ENCODE measurements at regions not wholly inside any gene's neighbourhood (a gene's known extent, or its start where the extent isn't known, plus 50 kb on each side); places are given as distances from the start of the nearest gene placed in this dataset.

DNA sequence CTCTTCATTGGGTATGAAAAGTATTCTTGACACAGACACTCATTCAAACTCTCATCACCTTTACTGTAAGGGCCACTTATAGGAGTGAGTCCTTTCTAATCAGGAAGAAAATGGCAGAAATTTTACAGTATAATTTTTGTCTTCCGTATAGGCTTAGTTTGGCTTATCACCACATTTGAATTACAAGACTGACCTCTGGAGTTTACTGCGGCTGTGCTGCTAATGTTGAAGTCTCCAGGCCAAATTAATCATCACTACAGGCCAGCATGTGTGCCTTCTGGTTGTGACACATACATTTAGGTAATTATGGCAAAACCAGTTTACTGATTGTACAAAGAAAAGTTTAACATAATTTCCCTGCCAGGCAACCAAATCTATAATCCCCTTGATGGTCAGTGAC is 753.6 kb upstream of the GCFC2 start:
- Histone ChIP-seq H3K4me1 (no peaks in the 10 kb centered on the region), H3K27me3 (ENCODE audit: control insufficient read depth, insufficient read depth, low read length) (no peaks in the 10 kb centered on the region), H3K9ac (no peak overlapping the region), H3K4me3 (ENCODE audit: low read depth, low read length) (no peak overlapping the region), H3K79me2 (no peaks in the 10 kb centered on the region), H3K27ac (no peak overlapping the region), H3K9me3 (ENCODE audit: control insufficient read depth, low read length) (no peaks in the 10 kb centered on the region), H2AFZ (no peak overlapping the region), H3K36me3 (ENCODE audit: control insufficient read depth, insufficient read depth, low read length) (no peaks in the 10 kb centered on the region), H3K4me2 (ENCODE audit: low read length) (no peak overlapping the region)
- TF ChIP-seq, protein P1, sequence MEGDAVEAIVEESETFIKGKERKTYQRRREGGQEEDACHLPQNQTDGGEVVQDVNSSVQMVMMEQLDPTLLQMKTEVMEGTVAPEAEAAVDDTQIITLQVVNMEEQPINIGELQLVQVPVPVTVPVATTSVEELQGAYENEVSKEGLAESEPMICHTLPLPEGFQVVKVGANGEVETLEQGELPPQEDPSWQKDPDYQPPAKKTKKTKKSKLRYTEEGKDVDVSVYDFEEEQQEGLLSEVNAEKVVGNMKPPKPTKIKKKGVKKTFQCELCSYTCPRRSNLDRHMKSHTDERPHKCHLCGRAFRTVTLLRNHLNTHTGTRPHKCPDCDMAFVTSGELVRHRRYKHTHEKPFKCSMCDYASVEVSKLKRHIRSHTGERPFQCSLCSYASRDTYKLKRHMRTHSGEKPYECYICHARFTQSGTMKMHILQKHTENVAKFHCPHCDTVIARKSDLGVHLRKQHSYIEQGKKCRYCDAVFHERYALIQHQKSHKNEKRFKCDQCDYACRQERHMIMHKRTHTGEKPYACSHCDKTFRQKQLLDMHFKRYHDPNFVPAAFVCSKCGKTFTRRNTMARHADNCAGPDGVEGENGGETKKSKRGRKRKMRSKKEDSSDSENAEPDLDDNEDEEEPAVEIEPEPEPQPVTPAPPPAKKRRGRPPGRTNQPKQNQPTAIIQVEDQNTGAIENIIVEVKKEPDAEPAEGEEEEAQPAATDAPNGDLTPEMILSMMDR (IDR thresholded peaks at IDR 0.05) = no peak

DNA sequence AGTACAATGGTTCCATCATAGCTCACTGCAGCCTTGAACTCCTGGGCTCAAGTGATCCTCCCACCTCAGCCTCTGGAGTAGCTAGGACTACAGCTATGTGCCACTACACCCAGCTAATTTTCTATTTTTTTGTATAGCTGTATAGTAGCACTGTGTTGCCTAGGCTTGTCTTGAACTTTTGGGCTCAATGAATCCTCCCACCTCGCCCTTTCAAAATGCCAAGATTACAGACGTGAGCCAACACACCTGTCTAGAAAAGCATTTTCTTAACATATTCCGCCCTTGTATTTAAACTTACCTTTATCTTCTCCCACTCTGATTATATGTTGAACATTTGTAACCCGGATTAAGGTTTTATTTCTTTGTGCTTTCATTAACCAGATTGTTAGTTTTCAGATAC is 750.7 kb upstream of the GCFC2 start:
- H3K79me2 ChIP-seq = no peaks in the 10 kb centered on the region

DNA sequence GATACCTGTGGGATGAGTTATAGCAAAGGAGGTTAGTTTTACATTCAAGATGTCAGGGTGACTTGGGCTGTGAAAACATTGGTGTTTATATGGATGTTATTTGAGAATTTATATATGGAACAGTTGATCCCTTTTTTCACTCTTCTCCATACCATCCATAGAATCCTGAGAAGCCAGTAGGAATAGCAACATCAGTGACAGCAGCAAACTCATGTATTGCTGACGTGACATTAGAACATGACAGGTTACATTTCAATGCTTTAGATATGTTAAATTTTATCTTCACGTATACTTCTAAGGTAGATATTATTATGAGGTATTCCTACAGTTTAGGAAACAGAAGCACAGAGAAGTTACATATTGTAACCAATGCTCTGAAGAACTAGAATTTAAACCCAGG is 745.2 kb upstream of the GCFC2 start:
- Histone ChIP-seq H3K4me3 (ENCODE audit: low read depth, low read length) (no peak overlapping the region), H3K4me2 (ENCODE audit: low read length) (no peak overlapping the region), H3K9ac (no peak overlapping the region), H2AFZ (no peak overlapping the region), H3K36me3 (ENCODE audit: control insufficient read depth, insufficient read depth, low read length) (no peaks in the 10 kb centered on the region), H3K79me2 (no peaks in the 10 kb centered on the region), H3K9me3 (ENCODE audit: control insufficient read depth, low read length) (no peaks in the 10 kb centered on the region), H3K27ac (no peak overlapping the region), H3K27me3 (ENCODE audit: control insufficient read depth, insufficient read depth, low read length) (no peaks in the 10 kb centered on the region), H3K4me1 (no peaks in the 10 kb centered on the region)
- TF ChIP-seq, protein P1 (IDR thresholded peaks at IDR 0.05) = no peak

More for the DNA sequence above, 750.7 kb upstream of the GCFC2 start:
- Histone ChIP-seq H3K27me3 (ENCODE audit: control insufficient read depth, insufficient read depth, low read length) (no peaks in the 10 kb centered on the region), H3K27ac (no peak overlapping the region), H3K36me3 (ENCODE audit: control insufficient read depth, insufficient read depth, low read length) (no peaks in the 10 kb centered on the region), H2AFZ (no peak overlapping the region), H3K9me3 (ENCODE audit: control insufficient read depth, low read length) (no peaks in the 10 kb centered on the region), H3K4me3 (ENCODE audit: low read depth, low read length) (no peak overlapping the region), H3K4me1 (no peaks in the 10 kb centered on the region), H3K9ac (no peak overlapping the region), H3K4me2 (ENCODE audit: low read length) (no peak overlapping the region)
- TF ChIP-seq, protein P1 (IDR thresholded peaks at IDR 0.05) = no peak

DNA sequence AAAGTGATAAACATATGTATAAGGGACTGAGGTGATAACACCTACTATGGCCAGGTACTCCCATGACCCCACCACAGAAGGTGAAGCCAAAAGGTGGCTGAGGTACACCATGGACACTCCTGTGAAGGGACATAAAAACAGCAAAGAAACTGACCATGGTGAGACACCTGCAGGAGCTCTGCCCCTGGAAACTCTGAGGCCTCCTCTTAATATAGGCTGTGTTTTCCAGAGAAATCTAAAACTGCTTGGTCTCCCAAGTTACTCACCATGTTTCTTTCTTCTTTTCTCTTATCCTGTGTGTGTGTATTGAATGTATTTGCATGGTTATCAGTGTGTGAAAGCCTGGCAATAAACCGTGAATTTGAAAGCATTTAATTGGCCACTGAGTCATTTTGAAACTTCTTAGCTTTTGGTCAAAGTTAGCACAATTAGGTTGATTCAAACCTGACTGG is 739.3 kb upstream of the GCFC2 start:
- Histone ChIP-seq H3K4me1 (no peaks in the 10 kb centered on the region), H3K36me3 (ENCODE audit: control insufficient read depth, insufficient read depth, low read length) (no peaks in the 10 kb centered on the region), H3K79me2 (no peaks in the 10 kb centered on the region), H3K27ac (no peak overlapping the region), H2AFZ (no peak overlapping the region), H3K27me3 (ENCODE audit: control insufficient read depth, insufficient read depth, low read length) (no peaks in the 10 kb centered on the region), H3K9me3 (ENCODE audit: control insufficient read depth, low read length) (no peaks in the 10 kb centered on the region), H3K9ac (no peak overlapping the region), H3K4me3 (ENCODE audit: low read depth, low read length) (no peak overlapping the region), H3K4me2 (ENCODE audit: low read length) (no peak overlapping the region)
- TF ChIP-seq, protein P1 (IDR thresholded peaks at IDR 0.05) = no peak

GRCh38 chr2:76448956-76449355 is 738.2 kb upstream of the GCFC2 start:
- H3K27ac ChIP-seq = no peak overlapping the region
- no peak overlapping the region for H3K4me2 ChIP-seq (ENCODE audit: low read length)
- H3K9me3 ChIP-seq (ENCODE audit: control insufficient read depth, low read length) = no peaks in the 10 kb centered on the region
- no peaks in the 10 kb centered on the region for H3K27me3 ChIP-seq (ENCODE audit: control insufficient read depth, insufficient read depth, low read length)
- H3K36me3 ChIP-seq (ENCODE audit: control insufficient read depth, insufficient read depth, low read length) = no peaks in the 10 kb centered on the region
- H3K4me3 ChIP-seq (ENCODE audit: low read depth, low read length) = no peak overlapping the region
- H3K9ac ChIP-seq = no peak overlapping the region
- no peak overlapping the region for H2AFZ ChIP-seq
- H3K4me1 ChIP-seq = no peaks in the 10 kb centered on the region
- TF ChIP-seq, protein P1 (IDR thresholded peaks at IDR 0.05) = no peak
- H3K79me2 ChIP-seq = no peaks in the 10 kb centered on the region
